Sigmoid colon (tissue), 6 donors: ENCODE measurements at regions not wholly inside any gene's neighbourhood (a gene's known extent, or its start where the extent isn't known, plus 50 kb on each side); places are given as distances from the start of the nearest gene placed in this dataset.

Source experiments
- DNase-seq: peaks from one replicate; pipeline ENCODE4 v3.0.0-alpha.2; 2019
- H3K27ac ChIP-seq, 4 donors: fragments of 200-600 bp; sonication (generic); one replicate each; pipeline ENCODE4 v1.5.1; 2016 to 2019; ENCODE audit warnings: mild to moderate bottlenecking in 1 of 4
- H3K27me3 ChIP-seq, 3 donors: fragments of 200-600 bp; sonication (generic); one replicate each; pipeline ENCODE4 v1.5.1; 2019; ENCODE audit warnings: mild to moderate bottlenecking in 1 of 3
- H3K36me3 ChIP-seq, 4 donors: fragments of 200-600 bp; sonication (generic); one replicate each; pipeline ENCODE4 v1.5.1; 2016 to 2019
- H3K4me1 ChIP-seq, 4 donors: fragments of 200-600 bp; sonication (generic); one replicate each; pipeline ENCODE4 v1.5.1; 2017 to 2019
- H3K4me3 ChIP-seq, 4 donors: fragments of 200-600 bp; sonication (generic); one replicate each; pipeline ENCODE4 v1.5.1; 2017 to 2019; ENCODE audit warnings: mild to moderate bottlenecking in 2 of 4, moderate library complexity in 1 of 4
- H3K9me3 ChIP-seq, 4 donors: fragments of 200-600 bp in 3 of 4; sonication (generic) in 3 of 4; one replicate each; pipeline versions ENCODE4 v1.5.1 to v1.6.1; 2013 to 2019
- EP300 ChIP-seq, 4 donors: sonication (generic); formaldehyde crosslinking; IDR thresholded peaks; one replicate each; pipeline ENCODE4 v1.6.1; 2017; ENCODE audit warnings: antibody characterized with exemption in 4 of 4
- POLR2A ChIP-seq, 2 donors: fragments of 450-650 bp; IDR thresholded peaks; one replicate each; pipeline ENCODE4 v1.6.1; 2016; ENCODE audit warnings: antibody characterized with exemption in 2 of 2, mild to moderate bottlenecking in 2 of 2, moderate library complexity in 2 of 2
- POLR2AphosphoS5 ChIP-seq, 4 donors: sonication (generic); formaldehyde crosslinking; IDR thresholded peaks; one replicate each; pipeline ENCODE4 v1.6.1; 2017; ENCODE audit warnings: antibody characterized with exemption in 4 of 4
- WGBS, 2 donors: extraction: QIAGEN DNeasy Blood & Tissue Kit; methylation state at CpG; one replicate each; pipeline ENCODE4 v1.1.7; 2013; 5-methylcytosine and 5-hydroxymethylcytosine counted together
- intact Hi-C: fragments of 100-400 bp; cut with DNase I; formaldehyde crosslinking; loops from one replicate; pipeline ENCODE4 v1.15.1; 2023
- TF ChIP-seq, protein P1 (sequence below), 4 experiments: fragments of 450-650 bp in 3 of 4; fragments of 200-600 bp in 1 of 4; IDR thresholded peaks; one replicate each; pipeline ENCODE4 v1.5.1; 2016 to 2019; ENCODE audit warnings: antibody characterized with exemption in 4 of 4, mild to moderate bottlenecking in 3 of 4, moderate library complexity in 2 of 4
- donor health status: healthy with polysubstance abuse.
- donor health status: healthy.

GRCh38 chr17:6914711-6915110, 81.1 kb upstream of the ALOX12 start:
- Histone ChIP-seq H3K4me3 (no peak overlapping the region), H3K27ac (no peak overlapping the region), H3K4me1 (peaks cover 0 to 10% (median 3%) of the 10 kb centered on the region in 4 donors), H3K9me3 (no peaks in the 10 kb centered on the region), H3K27me3 (peaks cover 0 to 34% (median 6%) of the 10 kb centered on the region in 3 donors), H3K36me3 (no peaks in the 10 kb centered on the region)
- intact Hi-C loops: loop anchor here (5.0 kb wide), 2 partner anchors 108 to 247 kb away; partner anchors contain the start of gene BCL6B
- WGBS, 2 donors: 19 to 34% methylated on average over 6 of the region's 6 CpGs
- no peak for DNase-seq
- no peak for TF ChIP-seq POLR2A (IDR thresholded peaks at IDR 0.05)
- TF ChIP-seq, protein P1, sequence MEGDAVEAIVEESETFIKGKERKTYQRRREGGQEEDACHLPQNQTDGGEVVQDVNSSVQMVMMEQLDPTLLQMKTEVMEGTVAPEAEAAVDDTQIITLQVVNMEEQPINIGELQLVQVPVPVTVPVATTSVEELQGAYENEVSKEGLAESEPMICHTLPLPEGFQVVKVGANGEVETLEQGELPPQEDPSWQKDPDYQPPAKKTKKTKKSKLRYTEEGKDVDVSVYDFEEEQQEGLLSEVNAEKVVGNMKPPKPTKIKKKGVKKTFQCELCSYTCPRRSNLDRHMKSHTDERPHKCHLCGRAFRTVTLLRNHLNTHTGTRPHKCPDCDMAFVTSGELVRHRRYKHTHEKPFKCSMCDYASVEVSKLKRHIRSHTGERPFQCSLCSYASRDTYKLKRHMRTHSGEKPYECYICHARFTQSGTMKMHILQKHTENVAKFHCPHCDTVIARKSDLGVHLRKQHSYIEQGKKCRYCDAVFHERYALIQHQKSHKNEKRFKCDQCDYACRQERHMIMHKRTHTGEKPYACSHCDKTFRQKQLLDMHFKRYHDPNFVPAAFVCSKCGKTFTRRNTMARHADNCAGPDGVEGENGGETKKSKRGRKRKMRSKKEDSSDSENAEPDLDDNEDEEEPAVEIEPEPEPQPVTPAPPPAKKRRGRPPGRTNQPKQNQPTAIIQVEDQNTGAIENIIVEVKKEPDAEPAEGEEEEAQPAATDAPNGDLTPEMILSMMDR (IDR thresholded peaks at IDR 0.05): no peak
- no peak for TF ChIP-seq POLR2AphosphoS5 (IDR thresholded peaks at IDR 0.05)
- TF ChIP-seq EP300 (IDR thresholded peaks at IDR 0.05): no peak

GRCh38 chr17:6915620-6916019, 80.2 kb upstream of the ALOX12 start:
- no peak overlapping the region for H3K4me3 ChIP-seq
- no peak overlapping the region for H3K27ac ChIP-seq
- no peaks in the 10 kb centered on the region for H3K36me3 ChIP-seq
- H3K9me3 ChIP-seq: no peaks in the 10 kb centered on the region
- TF ChIP-seq POLR2AphosphoS5 (IDR thresholded peaks at IDR 0.05): no peak
- peaks cover 0 to 10% (median 3%) of the 10 kb centered on the region in 4 donors for H3K4me1 ChIP-seq
- intact Hi-C loops: no loop called here
- 72 to 90% methylated on average over 4 of the region's 4 CpGs for WGBS, 2 donors
- no peak for DNase-seq
- peaks cover 0 to 34% (median 6%) of the 10 kb centered on the region in 3 donors for H3K27me3 ChIP-seq

GRCh38 chr17:6919158-6919557, 76.7 kb upstream of the ALOX12 start:
- Histone ChIP-seq H3K27ac (no peak overlapping the region), H3K9me3 (no peaks in the 10 kb centered on the region), H3K4me1 (peaks cover 0 to 3% (median 1%) of the 10 kb centered on the region in 4 donors), H3K4me3 (no peak overlapping the region), H3K36me3 (no peaks in the 10 kb centered on the region), H3K27me3 (peaks cover 0 to 29% (median 6%) of the 10 kb centered on the region in 3 donors)
- intact Hi-C loops: no loop called here
- DNase-seq: no peak
- TF ChIP-seq POLR2A (IDR thresholded peaks at IDR 0.05) (no peak), POLR2AphosphoS5 (IDR thresholded peaks at IDR 0.05) (no peak)
- WGBS, 2 donors: 78 to 79% methylated on average over 6 of the region's 6 CpGs

DNA sequence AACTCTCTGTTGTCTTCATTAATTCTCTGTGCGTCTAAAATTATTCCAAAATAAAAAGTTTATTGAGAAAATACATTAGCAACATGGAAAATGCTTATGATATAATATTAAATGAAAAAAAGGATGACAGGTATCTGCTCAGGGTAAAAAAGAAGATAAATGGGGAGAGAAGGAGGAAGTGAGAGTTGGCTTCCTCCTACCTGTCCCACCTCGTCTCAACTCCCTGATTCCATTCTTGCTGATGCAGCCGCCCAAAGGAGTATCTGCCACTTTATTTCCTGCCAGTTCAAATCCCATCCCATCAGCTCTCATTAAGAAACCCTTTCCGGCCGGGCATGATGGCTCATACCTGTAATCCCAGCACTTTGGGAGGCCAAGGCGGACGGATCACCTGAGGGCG, 72.5 kb upstream of the ALOX12 start:
- TF ChIP-seq POLR2AphosphoS5 (IDR thresholded peaks at IDR 0.05) (no peak), POLR2A (IDR thresholded peaks at IDR 0.05) (no peak), EP300 (IDR thresholded peaks at IDR 0.05) (no peak)
- TF ChIP-seq, protein P1 (IDR thresholded peaks at IDR 0.05): no peak
- Histone ChIP-seq H3K9me3 (no peaks in the 10 kb centered on the region), H3K27ac (no peak overlapping the region), H3K4me1 (no peaks in the 10 kb centered on the region), H3K4me3 (no peak overlapping the region), H3K36me3 (no peaks in the 10 kb centered on the region), H3K27me3 (no peaks in the 10 kb centered on the region)
- no peak for DNase-seq
- intact Hi-C loops: no loop called here
- WGBS, 2 donors: 90 to 91% methylated on average over 8 of the region's 8 CpGs

GRCh38 chr17:6924208-6924607, 71.6 kb upstream of the ALOX12 start:
- H3K27me3 ChIP-seq: no peaks in the 10 kb centered on the region
- H3K9me3 ChIP-seq: no peaks in the 10 kb centered on the region
- no peak overlapping the region for H3K4me3 ChIP-seq
- no peak for DNase-seq
- H3K27ac ChIP-seq: no peak overlapping the region
- TF ChIP-seq, protein P1 (IDR thresholded peaks at IDR 0.05): no peak
- TF ChIP-seq EP300 (IDR thresholded peaks at IDR 0.05) (no peak), POLR2A (IDR thresholded peaks at IDR 0.05) (no peak), POLR2AphosphoS5 (IDR thresholded peaks at IDR 0.05) (no peak)
- no peaks in the 10 kb centered on the region for H3K4me1 ChIP-seq
- intact Hi-C loops: no loop called here
- H3K36me3 ChIP-seq: no peaks in the 10 kb centered on the region

DNA sequence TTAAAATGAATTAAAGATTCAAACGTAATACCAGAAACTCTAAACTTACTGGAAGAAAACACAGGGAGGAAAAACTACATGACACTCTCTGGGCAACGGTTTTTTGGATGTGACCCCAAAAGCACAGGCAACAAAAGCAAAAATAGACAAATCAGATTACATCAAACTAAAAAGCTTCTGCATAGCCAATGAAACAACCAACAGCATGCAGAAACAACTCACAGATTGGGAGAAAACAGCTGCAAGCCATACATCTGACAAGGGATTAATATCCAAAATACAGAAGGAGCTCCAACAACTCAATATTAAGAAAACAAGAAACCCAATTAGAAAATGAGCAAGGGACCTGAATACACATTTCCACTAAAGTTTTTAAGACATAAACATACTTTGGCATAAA, 69.2 kb upstream of the ALOX12 start:
- H3K4me3 ChIP-seq: no peak overlapping the region
- H3K36me3 ChIP-seq: no peaks in the 10 kb centered on the region
- no peaks in the 10 kb centered on the region for H3K9me3 ChIP-seq
- TF ChIP-seq EP300 (IDR thresholded peaks at IDR 0.05) (no peak), POLR2A (IDR thresholded peaks at IDR 0.05) (no peak)
- no peak for DNase-seq
- no peaks in the 10 kb centered on the region for H3K27me3 ChIP-seq
- 65 to 78% methylated on average over 2 of the region's 2 CpGs for WGBS, 2 donors
- no peaks in the 10 kb centered on the region for H3K4me1 ChIP-seq
- intact Hi-C loops: no loop called here
- no peak overlapping the region for H3K27ac ChIP-seq
